ENCODE measurements at regions not wholly inside any gene's neighbourhood (a gene's known extent, or its start where the extent isn't known, plus 50 kb on each side); places are given as distances from the start of the nearest gene placed in this dataset.

DNA sequence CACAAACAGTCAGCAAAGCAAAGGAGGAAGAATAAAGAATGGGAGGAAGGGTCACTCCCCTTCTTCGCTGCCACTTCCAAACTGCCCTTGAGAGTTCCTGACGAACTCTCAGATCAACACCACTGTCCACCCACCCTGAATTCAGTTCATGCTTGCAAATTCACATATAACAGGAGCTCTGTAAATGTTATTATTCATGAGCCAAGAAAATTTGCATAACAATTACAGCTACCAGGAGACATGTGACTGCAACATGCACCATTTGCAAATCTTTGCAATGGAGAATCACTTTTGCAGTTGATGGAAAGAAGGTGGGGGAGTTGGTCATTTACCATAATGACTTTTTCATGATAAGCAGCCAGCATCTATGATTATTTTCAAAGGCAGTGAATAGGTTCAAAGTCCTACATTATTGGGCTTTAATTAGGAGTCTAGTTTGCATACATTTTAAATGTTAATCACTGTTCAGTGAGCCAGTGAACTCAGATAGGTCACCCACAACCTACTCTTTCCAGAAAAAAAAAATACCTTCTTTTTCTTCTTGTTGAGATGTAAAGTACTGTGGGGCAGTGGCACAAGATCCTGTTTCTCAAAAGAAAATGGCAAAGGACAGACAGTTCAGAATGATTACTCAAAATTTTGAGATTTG is 149.7 kb downstream of the CAAP1 start:
- DNase-seq: no peak
- Histone ChIP-seq H3K9me3 (replicated peaks) (peaks cover 24% of the 10 kb centered on the region), H3K4me3 (no peak overlapping the region), H3K36me3 (no peaks in the 10 kb centered on the region), H3K27ac (replicated peaks) (no peak overlapping the region), H3K4me1 (no peaks in the 10 kb centered on the region), H3K27me3 (ENCODE audit: low read depth) (no peaks in the 10 kb centered on the region)
- TF ChIP-seq, protein P1, sequence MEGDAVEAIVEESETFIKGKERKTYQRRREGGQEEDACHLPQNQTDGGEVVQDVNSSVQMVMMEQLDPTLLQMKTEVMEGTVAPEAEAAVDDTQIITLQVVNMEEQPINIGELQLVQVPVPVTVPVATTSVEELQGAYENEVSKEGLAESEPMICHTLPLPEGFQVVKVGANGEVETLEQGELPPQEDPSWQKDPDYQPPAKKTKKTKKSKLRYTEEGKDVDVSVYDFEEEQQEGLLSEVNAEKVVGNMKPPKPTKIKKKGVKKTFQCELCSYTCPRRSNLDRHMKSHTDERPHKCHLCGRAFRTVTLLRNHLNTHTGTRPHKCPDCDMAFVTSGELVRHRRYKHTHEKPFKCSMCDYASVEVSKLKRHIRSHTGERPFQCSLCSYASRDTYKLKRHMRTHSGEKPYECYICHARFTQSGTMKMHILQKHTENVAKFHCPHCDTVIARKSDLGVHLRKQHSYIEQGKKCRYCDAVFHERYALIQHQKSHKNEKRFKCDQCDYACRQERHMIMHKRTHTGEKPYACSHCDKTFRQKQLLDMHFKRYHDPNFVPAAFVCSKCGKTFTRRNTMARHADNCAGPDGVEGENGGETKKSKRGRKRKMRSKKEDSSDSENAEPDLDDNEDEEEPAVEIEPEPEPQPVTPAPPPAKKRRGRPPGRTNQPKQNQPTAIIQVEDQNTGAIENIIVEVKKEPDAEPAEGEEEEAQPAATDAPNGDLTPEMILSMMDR (IDR thresholded peaks at IDR 0.05; ENCODE audit: borderline replicate concordance): no peak
- intact Hi-C loops (cut with micrococcal nuclease): loop anchor here (5.0 kb wide), 1 partner anchor 234 kb away; no protein-coding TSS in a partner anchor

- intact Hi-C loops (cut with micrococcal nuclease): no loop called here
- Histone ChIP-seq H3K27ac (replicated peaks) (no peak overlapping the region), H3K4me3 (no peak overlapping the region), H3K4me1 (no peaks in the 10 kb centered on the region), H3K9me3 (replicated peaks) (peaks cover 45% of the 10 kb centered on the region), H3K36me3 (no peaks in the 10 kb centered on the region), H3K27me3 (ENCODE audit: low read depth) (peaks cover 14% of the 10 kb centered on the region)
- TF ChIP-seq, protein P1 (IDR thresholded peaks at IDR 0.05; ENCODE audit: borderline replicate concordance): no peak
- no peak for DNase-seq
Measured at GRCh38 chr9:26735160-26735559, 157.4 kb downstream of the CAAP1 start.

- TF ChIP-seq, protein P1 (IDR thresholded peaks at IDR 0.05; ENCODE audit: borderline replicate concordance): no peak
- no peak for DNase-seq
Measured at GRCh38 chr9:26729187-26729586, 163.4 kb downstream of the CAAP1 start.

DNA sequence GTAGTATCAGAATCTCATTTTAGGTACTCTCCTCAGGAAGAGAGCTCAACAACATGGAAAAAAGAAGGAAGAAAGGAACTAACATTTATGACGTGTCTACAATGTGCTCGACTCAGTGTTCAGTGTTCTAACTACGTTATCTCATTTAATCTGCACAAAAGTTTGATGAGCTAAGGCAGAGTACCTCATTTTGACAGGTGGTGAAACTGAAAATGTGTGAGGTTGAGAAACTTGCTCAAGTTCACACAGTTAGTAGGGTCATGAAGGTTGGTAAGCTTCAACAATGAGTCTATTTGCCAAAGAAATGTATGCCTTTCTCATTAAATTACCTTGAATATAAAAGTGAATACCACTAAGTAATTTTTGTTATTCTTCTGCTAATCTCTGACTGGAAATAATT is 165.1 kb downstream of the CAAP1 start:
- no peaks in the 10 kb centered on the region for H3K36me3 ChIP-seq
- no peak overlapping the region for H3K4me3 ChIP-seq
- H3K27ac ChIP-seq (replicated peaks): no peak overlapping the region
- intact Hi-C loops (cut with micrococcal nuclease): no loop called here
- H3K27me3 ChIP-seq (ENCODE audit: low read depth): peaks cover 14% of the 10 kb centered on the region
- TF ChIP-seq, protein P1 (IDR thresholded peaks at IDR 0.05; ENCODE audit: borderline replicate concordance): no peak
- peaks cover 12% of the 10 kb centered on the region for H3K9me3 ChIP-seq (replicated peaks)
- H3K4me1 ChIP-seq: no peaks in the 10 kb centered on the region
- no peak for DNase-seq

More at GRCh38 chr9:26729187-26729586, 163.4 kb downstream of the CAAP1 start:
- Histone ChIP-seq H3K27me3 (ENCODE audit: low read depth) (no peaks in the 10 kb centered on the region), H3K9me3 (replicated peaks) (peaks cover 12% of the 10 kb centered on the region), H3K36me3 (no peaks in the 10 kb centered on the region), H3K4me3 (no peak overlapping the region), H3K27ac (replicated peaks) (no peak overlapping the region), H3K4me1 (no peaks in the 10 kb centered on the region)
- intact Hi-C loops (cut with micrococcal nuclease): no loop called here

GRCh38 chr9:26725573-26725972 is 167.0 kb downstream of the CAAP1 start:
- intact Hi-C loops (cut with micrococcal nuclease): no loop called here
- no peak for DNase-seq
- Histone ChIP-seq H3K27me3 (ENCODE audit: low read depth) (peaks cover 32% of the 10 kb centered on the region), H3K4me1 (no peaks in the 10 kb centered on the region), H3K36me3 (no peaks in the 10 kb centered on the region), H3K27ac (replicated peaks) (no peak overlapping the region), H3K9me3 (replicated peaks) (peaks cover 7% of the 10 kb centered on the region), H3K4me3 (no peak overlapping the region)
- TF ChIP-seq, protein P1 (IDR thresholded peaks at IDR 0.05; ENCODE audit: borderline replicate concordance): no peak
